Sigmoid colon (tissue), 4 donors: ENCODE measurements at regions not wholly inside any gene's neighbourhood (a gene's known extent, or its start where the extent isn't known, plus 50 kb on each side); places are given as distances from the start of the nearest gene placed in this dataset.

ENCODE experiments used
- CTCF ChIP-seq, 4 experiments: fragments of 450-650 bp in 3 of 4; fragments of 200-600 bp in 1 of 4; IDR thresholded peaks; one replicate each; pipeline ENCODE4 v1.5.1; 2016 to 2019; ENCODE audit warnings: antibody characterized with exemption in 4 of 4, mild to moderate bottlenecking in 3 of 4, moderate library complexity in 2 of 4
- EP300 ChIP-seq, 4 donors: sonication (generic); formaldehyde crosslinking; IDR thresholded peaks; one replicate each; pipeline ENCODE4 v1.6.1; 2017; ENCODE audit warnings: antibody characterized with exemption in 4 of 4
- POLR2A ChIP-seq, 2 donors: fragments of 450-650 bp; IDR thresholded peaks; one replicate each; pipeline ENCODE4 v1.6.1; 2016; ENCODE audit warnings: antibody characterized with exemption in 2 of 2, mild to moderate bottlenecking in 2 of 2, moderate library complexity in 2 of 2
- POLR2AphosphoS5 ChIP-seq, 4 donors: sonication (generic); formaldehyde crosslinking; IDR thresholded peaks; one replicate each; pipeline ENCODE4 v1.6.1; 2017; ENCODE audit warnings: antibody characterized with exemption in 4 of 4

- TF ChIP-seq CTCF (IDR thresholded peaks at IDR 0.05), result no peak
- no peak for TF ChIP-seq POLR2A (IDR thresholded peaks at IDR 0.05)
- no peak for TF ChIP-seq POLR2AphosphoS5 (IDR thresholded peaks at IDR 0.05)
- TF ChIP-seq EP300 (IDR thresholded peaks at IDR 0.05), result no peak
These were observed 68.5 kb upstream of the NXT1 start for GRCh38 chr20:23282111-23282510.
